ENCODE measurements at regions not wholly inside any gene's neighbourhood (a gene's known extent, or its start where the extent isn't known, plus 50 kb on each side); places are given as distances from the start of the nearest gene placed in this dataset.

DNA sequence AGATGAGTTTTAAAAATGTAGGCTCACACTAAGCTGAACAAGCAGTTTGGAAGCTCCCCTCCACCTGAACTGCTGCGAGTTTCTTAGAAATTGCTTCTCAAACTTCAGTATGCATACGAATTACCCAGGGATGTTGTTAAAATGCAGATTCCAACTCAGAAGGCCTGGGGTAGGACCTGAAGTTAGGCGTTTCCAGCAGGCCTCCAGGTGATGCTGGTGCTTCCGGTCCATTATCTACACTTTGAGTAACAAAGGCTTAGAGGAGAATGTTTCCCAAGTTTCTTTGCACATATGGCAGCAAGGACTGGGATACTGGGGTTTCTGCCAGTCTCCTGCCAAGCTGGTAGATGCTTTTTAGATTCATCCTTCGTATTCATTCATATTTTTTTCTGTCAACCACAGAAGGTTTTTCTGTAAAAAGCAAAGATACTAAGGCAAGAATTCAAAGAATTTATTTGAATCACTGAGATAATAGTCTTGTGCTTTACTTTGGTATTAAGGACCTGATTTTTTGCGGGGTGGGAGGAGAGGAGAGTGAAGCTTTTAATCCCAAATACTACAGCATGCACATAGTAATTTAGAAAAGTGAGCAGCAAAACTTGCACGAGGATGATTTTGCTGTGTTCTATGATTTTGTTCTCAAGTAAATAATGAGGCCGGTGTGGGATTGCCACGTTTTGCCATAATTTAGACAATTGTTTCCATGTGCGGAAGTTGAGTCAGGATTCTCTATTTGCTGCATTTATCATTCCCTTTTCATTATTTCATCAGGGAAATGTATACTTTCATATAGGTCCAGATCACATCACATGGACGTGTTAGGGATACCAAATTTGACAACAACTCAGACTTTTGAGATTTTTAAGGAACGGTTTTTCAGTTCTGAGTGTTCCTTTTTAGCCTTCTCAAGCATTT lies 137.6 kb upstream of the SPATS2L start:
- Mint-ChIP-seq H3K9me3 (peaks cover 11% of the 10 kb centered on the region), H3K36me3 (ENCODE audit: low read depth) (no peaks in the 10 kb centered on the region), H3K27ac (no peak overlapping the region), H3K27me3 (ENCODE audit: low read depth) (no peaks in the 10 kb centered on the region), H3K4me1 (no peaks in the 10 kb centered on the region), H3K4me3 (no peak overlapping the region)
- no peak for TF ChIP-seq CTCF (IDR thresholded peaks at IDR 0.05; ENCODE audit: unreplicated experiment in 3 of 3)

DNA sequence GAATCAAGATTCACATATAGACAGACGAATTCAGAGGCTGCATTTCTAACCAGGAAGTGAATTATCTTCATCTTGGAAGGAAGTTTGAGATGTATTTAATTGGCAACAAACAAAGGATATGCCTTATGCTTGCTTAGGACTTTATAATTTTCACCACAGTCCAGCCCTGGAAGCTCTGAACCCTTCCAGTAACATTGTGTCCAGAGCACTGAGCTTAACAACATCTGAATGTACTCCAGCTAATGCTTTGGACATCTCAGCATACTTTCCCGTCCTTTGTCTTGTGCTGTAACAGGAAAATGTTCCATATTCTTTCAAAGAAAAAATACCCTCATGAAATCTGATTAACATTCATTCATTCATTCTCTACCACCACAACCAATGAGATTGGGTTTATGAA lies 136.3 kb upstream of the SPATS2L start:
- Mint-ChIP-seq H3K36me3 (ENCODE audit: low read depth) (no peaks in the 10 kb centered on the region), H3K4me1 (no peaks in the 10 kb centered on the region), H3K27ac (no peak overlapping the region), H3K9me3 (peaks cover 8% of the 10 kb centered on the region), H3K27me3 (ENCODE audit: low read depth) (no peaks in the 10 kb centered on the region), H3K4me3 (no peak overlapping the region)
- TF ChIP-seq CTCF (IDR thresholded peaks at IDR 0.05; ENCODE audit: unreplicated experiment in 3 of 3) = no peak

DNA sequence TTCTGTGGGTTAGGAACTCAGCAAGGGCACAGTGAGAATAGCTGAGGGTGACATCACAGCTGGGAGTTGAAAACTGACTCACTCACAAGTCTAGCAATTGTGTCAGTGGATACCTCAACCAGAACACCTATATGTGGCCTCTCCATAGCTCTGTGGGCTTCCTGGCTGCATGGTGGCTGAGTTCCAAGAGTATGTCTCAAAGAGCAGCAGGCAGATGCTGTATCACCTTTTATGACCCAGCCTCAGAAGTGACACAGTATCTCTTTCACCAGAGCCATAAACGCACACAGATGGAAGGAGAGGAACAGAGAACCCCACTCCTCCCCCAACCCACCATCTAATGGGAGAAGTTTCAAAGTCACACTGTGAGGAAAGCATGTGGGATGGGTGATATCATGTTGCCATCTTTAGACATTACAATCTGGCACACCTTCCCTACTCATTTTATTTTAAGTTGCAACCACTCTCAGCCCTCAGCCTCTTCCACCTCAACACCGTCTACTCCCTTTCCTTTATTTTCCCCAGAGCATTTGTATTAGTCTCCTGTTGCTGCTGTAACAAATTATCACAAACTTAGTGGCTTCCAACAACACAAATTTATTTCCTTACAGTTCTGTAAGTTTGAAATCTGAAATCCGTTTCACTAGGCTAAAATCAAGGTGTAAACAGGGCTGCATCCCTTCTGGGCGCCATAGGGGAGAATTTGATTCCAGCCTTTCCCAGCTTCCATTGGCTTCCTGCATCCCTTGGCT lies 134.6 kb upstream of the SPATS2L start:
- no peak for TF ChIP-seq CTCF (IDR thresholded peaks at IDR 0.05; ENCODE audit: unreplicated experiment in 3 of 3)
- Mint-ChIP-seq H3K4me3 (no peak overlapping the region), H3K4me1 (peaks cover under 1% of the 10 kb centered on the region), H3K27me3 (ENCODE audit: low read depth) (no peaks in the 10 kb centered on the region), H3K9me3 (peaks cover 3% of the 10 kb centered on the region), H3K27ac (no peak overlapping the region), H3K36me3 (ENCODE audit: low read depth) (no peaks in the 10 kb centered on the region)

DNA sequence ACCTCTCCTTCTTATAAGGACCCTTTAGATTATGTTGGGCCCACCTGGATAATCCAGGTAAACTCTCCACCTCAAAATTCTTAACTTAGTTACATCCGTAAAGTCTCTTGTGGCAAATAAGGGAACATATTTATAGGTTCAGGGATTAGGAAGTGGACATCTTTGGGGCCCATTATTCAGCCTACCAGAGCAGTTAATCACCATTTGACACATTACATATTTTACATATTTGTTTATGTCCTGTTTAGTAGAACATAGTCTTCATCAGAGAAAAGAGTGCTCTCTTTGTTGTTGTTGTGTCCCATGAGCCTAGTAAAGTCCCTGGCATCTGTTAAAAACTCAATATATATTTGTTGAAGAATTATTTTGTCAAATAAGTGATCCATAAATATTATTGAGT lies 134.0 kb upstream of the SPATS2L start:
- Mint-ChIP-seq H3K4me3 (no peak overlapping the region), H3K27me3 (ENCODE audit: low read depth) (no peaks in the 10 kb centered on the region), H3K4me1 (peaks cover 7% of the 10 kb centered on the region), H3K9me3 (peaks cover 3% of the 10 kb centered on the region), H3K36me3 (ENCODE audit: low read depth) (no peaks in the 10 kb centered on the region), H3K27ac (no peak overlapping the region)
- TF ChIP-seq CTCF (IDR thresholded peaks at IDR 0.05; ENCODE audit: unreplicated experiment in 3 of 3) = no peak

GRCh38 chr2:200172944-200173581 lies 133.4 kb upstream of the SPATS2L start:
- no peak for TF ChIP-seq CTCF (IDR thresholded peaks at IDR 0.05; ENCODE audit: unreplicated experiment in 3 of 3)
- Mint-ChIP-seq H3K9me3 (peaks cover 3% of the 10 kb centered on the region), H3K4me1 (peaks cover 12% of the 10 kb centered on the region), H3K27ac (no peak overlapping the region), H3K36me3 (ENCODE audit: low read depth) (no peaks in the 10 kb centered on the region), H3K27me3 (ENCODE audit: low read depth) (no peaks in the 10 kb centered on the region), H3K4me3 (no peak overlapping the region)

All from nephron (organoid).